CD4-positive, alpha-beta memory T cell (primary cell): ENCODE measurements at regions not wholly inside any gene's neighbourhood (a gene's known extent, or its start where the extent isn't known, plus 50 kb on each side); places are given as distances from the start of the nearest gene placed in this dataset.
A peak's percentile ranks its signal among the peaks of the same experiment; 100 is the strongest.

Experiments used
- CTCF ChIA-PET: fragments of 350-600 bp; sonication (Branson Sonifier 250); formaldehyde crosslinking; loops from one replicate; lab custom pipeline; 2021; ENCODE audit warnings: inconsistent platforms; ENCODE audit not compliant: partially characterized antibody; lab: Charles Lee
- POLR2A ChIA-PET: fragments of 350-600 bp; sonication (Branson Sonifier 250); formaldehyde crosslinking; loops from one replicate; lab custom pipeline; 2021; ENCODE audit not compliant: partially characterized antibody; lab: Charles Lee
- DNase-seq, 5 donors: peaks; one replicate each; pipeline versions ENCODE4 v3.0.0 to v3.0.0-alpha.2; 2020 to 2022; ENCODE audit warnings: mixed read lengths in 1 of 5
- H3K27ac ChIP-seq: one replicate; pipeline ENCODE4 v1.7.0; 2013; ENCODE audit warnings: low read depth, low read length
- H3K27me3 ChIP-seq: 2 replicates; pipeline ENCODE4 v1.7.0; 2013; ENCODE audit warnings: mild to moderate bottlenecking, low read length, moderate library complexity; ENCODE audit not compliant: insufficient read depth
- H3K36me3 ChIP-seq: 2 replicates; pipeline ENCODE4 v1.7.0; 2013; ENCODE audit warnings: mild to moderate bottlenecking, low read length, moderate library complexity; ENCODE audit not compliant: insufficient read depth
- H3K4me1 ChIP-seq: 2 replicates; pipeline ENCODE4 v1.7.0; 2013; ENCODE audit warnings: mild to moderate bottlenecking, low read length, moderate library complexity; ENCODE audit not compliant: insufficient read depth
- H3K4me3 ChIP-seq, 2 donors: one replicate each; pipeline ENCODE4 v1.7.0; 2013; ENCODE audit warnings: low read length in 2 of 2, mild to moderate bottlenecking in 1 of 2
- H3K9me3 ChIP-seq, 2 donors: one replicate each; pipeline ENCODE4 v1.7.0; 2013; ENCODE audit warnings: low read length in 2 of 2, control low read depth in 1 of 2; ENCODE audit not compliant: control insufficient read depth in 1 of 2
- H3K27ac Mint-ChIP-seq, 7 donors: one replicate each; pipeline ENCODE4 v1.8.0; 2020 to 2021; ENCODE audit warnings: mixed read lengths in 7 of 7, mild to moderate bottlenecking in 6 of 7, inconsistent platforms in 3 of 7, moderate library complexity in 3 of 7
- H3K27me3 Mint-ChIP-seq, 2 donors: one replicate each; pipeline ENCODE4 v1.8.0; 2020 to 2021; ENCODE audit warnings: mixed read lengths in 2 of 2
- H3K36me3 Mint-ChIP-seq, 2 donors: one replicate each; pipeline ENCODE4 v1.8.0; 2020 to 2021; ENCODE audit warnings: mixed read lengths in 2 of 2, inconsistent platforms in 1 of 2, mild to moderate bottlenecking in 1 of 2
- H3K4me1 Mint-ChIP-seq, 4 donors: one replicate each; pipeline ENCODE4 v1.8.0; 2020 to 2021; ENCODE audit warnings: mixed read lengths in 4 of 4, mild to moderate bottlenecking in 1 of 4
- H3K4me3 Mint-ChIP-seq, 8 donors: one replicate each; pipeline ENCODE4 v1.8.0; 2020 to 2021; ENCODE audit warnings: mixed read lengths in 8 of 8, mild to moderate bottlenecking in 7 of 8, moderate library complexity in 6 of 8, inconsistent platforms in 3 of 8
- H3K9me3 Mint-ChIP-seq, 8 donors: one replicate each; pipeline ENCODE4 v1.8.0; 2020 to 2021; ENCODE audit warnings: mixed read lengths in 8 of 8, mild to moderate bottlenecking in 5 of 8, inconsistent platforms in 3 of 8, moderate library complexity in 1 of 8
- intact Hi-C: fragments of 100-400 bp; cut with micrococcal nuclease; formaldehyde crosslinking; loops from one replicate; pipeline ENCODE4 v1.15.1; 2023

GRCh38 chr6:168221000-168221399 lies 98.6 kb downstream of the DACT2 start:
- CTCF ChIA-PET, result no interaction called here
- Histone ChIP-seq H3K9me3 (no peaks in the 10 kb centered on the region), H3K4me1 (no peaks in the 10 kb centered on the region), H3K27me3 (no peaks in the 10 kb centered on the region), H3K4me3 (no peak overlapping the region), H3K36me3 (no peaks in the 10 kb centered on the region), H3K27ac (no peak overlapping the region)
- H3K4me3 Mint-ChIP-seq, result no peak overlapping the region
- POLR2A ChIA-PET, result no interaction called here
- intact Hi-C loops, result no loop called here
- peak overlapping the region in 1 of 7 donors; percentile 30 for H3K27ac Mint-ChIP-seq
- no peaks in the 10 kb centered on the region for H3K36me3 Mint-ChIP-seq
- H3K27me3 Mint-ChIP-seq, result peaks cover 2 to 5% of the 10 kb centered on the region in 2 donors
- H3K9me3 Mint-ChIP-seq, result peaks cover 0 to 3% (median 0%) of the 10 kb centered on the region in 8 donors
- H3K4me1 Mint-ChIP-seq, result no peaks in the 10 kb centered on the region
- DNase-seq, result no peak

GRCh38 chr6:168219804-168220203 lies 99.8 kb downstream of the DACT2 start:
- H3K4me1 Mint-ChIP-seq, result no peaks in the 10 kb centered on the region
- Histone ChIP-seq H3K27ac (no peak overlapping the region), H3K36me3 (no peaks in the 10 kb centered on the region), H3K4me3 (no peak overlapping the region), H3K9me3 (no peaks in the 10 kb centered on the region), H3K27me3 (no peaks in the 10 kb centered on the region), H3K4me1 (no peaks in the 10 kb centered on the region)
- H3K9me3 Mint-ChIP-seq, result peaks cover 0 to 5% (median 1%) of the 10 kb centered on the region in 8 donors
- intact Hi-C loops, result no loop called here
- H3K4me3 Mint-ChIP-seq, result no peak overlapping the region
- no peak overlapping the region for H3K27ac Mint-ChIP-seq
- no peaks in the 10 kb centered on the region for H3K36me3 Mint-ChIP-seq
- ChIA-PET POLR2A (no interaction called here), CTCF (no interaction called here)
- H3K27me3 Mint-ChIP-seq, result peaks cover 2 to 5% of the 10 kb centered on the region in 2 donors
- DNase-seq, result no peak

- no peak overlapping the region for H3K27ac Mint-ChIP-seq
- H3K4me1 ChIP-seq, result no peaks in the 10 kb centered on the region
- H3K4me3 ChIP-seq, result no peak overlapping the region
- DNase-seq, result no peak
- no peaks in the 10 kb centered on the region for H3K36me3 Mint-ChIP-seq
- H3K36me3 ChIP-seq, result no peaks in the 10 kb centered on the region
- H3K4me3 Mint-ChIP-seq, result no peak overlapping the region
- intact Hi-C loops, result no loop called here
- ChIA-PET POLR2A (no interaction called here), CTCF (no interaction called here)
- no peak overlapping the region for H3K27ac ChIP-seq
- no peaks in the 10 kb centered on the region for H3K4me1 Mint-ChIP-seq
- peaks cover 2 to 5% of the 10 kb centered on the region in 2 donors for H3K27me3 Mint-ChIP-seq
- no peaks in the 10 kb centered on the region for H3K9me3 ChIP-seq
- peaks cover 0 to 5% (median 1%) of the 10 kb centered on the region in 8 donors for H3K9me3 Mint-ChIP-seq
- H3K27me3 ChIP-seq, result no peaks in the 10 kb centered on the region
Observed at GRCh38 chr6:168218785-168219566, 100.6 kb downstream of the DACT2 start.

- H3K4me3 Mint-ChIP-seq, result no peak overlapping the region
- Histone ChIP-seq H3K36me3 (no peaks in the 10 kb centered on the region), H3K9me3 (no peaks in the 10 kb centered on the region), H3K4me1 (no peaks in the 10 kb centered on the region), H3K4me3 (no peak overlapping the region), H3K27me3 (no peaks in the 10 kb centered on the region), H3K27ac (no peak overlapping the region)
- DNase-seq, result no peak
- H3K4me1 Mint-ChIP-seq, result no peaks in the 10 kb centered on the region
- intact Hi-C loops, result no loop called here
- peaks cover 0 to 5% (median 0%) of the 10 kb centered on the region in 8 donors for H3K9me3 Mint-ChIP-seq
- ChIA-PET CTCF (no interaction called here), POLR2A (no interaction called here)
- no peaks in the 10 kb centered on the region for H3K36me3 Mint-ChIP-seq
- H3K27me3 Mint-ChIP-seq, result peaks cover 2 to 5% of the 10 kb centered on the region in 2 donors
- no peak overlapping the region for H3K27ac Mint-ChIP-seq
Observed at GRCh38 chr6:168217880-168218537, 101.6 kb downstream of the DACT2 start.

- ChIA-PET POLR2A (no interaction called here), CTCF (no interaction called here)
- H3K27ac Mint-ChIP-seq, result no peak overlapping the region
Observed at GRCh38 chr6:168217216-168217879, 102.2 kb downstream of the DACT2 start.

GRCh38 chr6:168216751-168217191 lies 102.8 kb downstream of the DACT2 start:
- Mint-ChIP-seq H3K4me3 (no peak overlapping the region), H3K4me1 (no peaks in the 10 kb centered on the region), H3K27ac (no peak overlapping the region), H3K9me3 (peaks cover 0 to 5% (median 0%) of the 10 kb centered on the region in 8 donors), H3K36me3 (no peaks in the 10 kb centered on the region), H3K27me3 (peaks cover 2% of the 10 kb centered on the region in 2 donors)
- intact Hi-C loops, result no loop called here
- H3K9me3 ChIP-seq, result no peaks in the 10 kb centered on the region
- no peaks in the 10 kb centered on the region for H3K36me3 ChIP-seq
- H3K4me1 ChIP-seq, result no peaks in the 10 kb centered on the region
- no peaks in the 10 kb centered on the region for H3K27me3 ChIP-seq
- ChIA-PET POLR2A (no interaction called here), CTCF (no interaction called here)
- H3K27ac ChIP-seq, result no peak overlapping the region
- DNase-seq, result no peak
- H3K4me3 ChIP-seq, result no peak overlapping the region

More at GRCh38 chr6:168217216-168217879, 102.2 kb downstream of the DACT2 start:
- H3K4me1 Mint-ChIP-seq, result no peaks in the 10 kb centered on the region
- peaks cover 0 to 5% (median 0%) of the 10 kb centered on the region in 8 donors for H3K9me3 Mint-ChIP-seq
- Histone ChIP-seq H3K27ac (no peak overlapping the region), H3K27me3 (no peaks in the 10 kb centered on the region), H3K36me3 (no peaks in the 10 kb centered on the region), H3K9me3 (no peaks in the 10 kb centered on the region), H3K4me1 (no peaks in the 10 kb centered on the region), H3K4me3 (no peak overlapping the region)
- no peak for DNase-seq
- no peak overlapping the region for H3K4me3 Mint-ChIP-seq
- no peaks in the 10 kb centered on the region for H3K36me3 Mint-ChIP-seq
- intact Hi-C loops, result no loop called here
- H3K27me3 Mint-ChIP-seq, result peaks cover 2% of the 10 kb centered on the region in 2 donors

- H3K27me3 ChIP-seq, result no peaks in the 10 kb centered on the region
- peaks cover 2% of the 10 kb centered on the region in 2 donors for H3K27me3 Mint-ChIP-seq
- no peak overlapping the region for H3K27ac ChIP-seq
- H3K36me3 Mint-ChIP-seq, result no peaks in the 10 kb centered on the region
- no peaks in the 10 kb centered on the region for H3K36me3 ChIP-seq
- no peak overlapping the region for H3K4me3 ChIP-seq
- peaks cover 0 to 5% (median 0%) of the 10 kb centered on the region in 8 donors for H3K9me3 Mint-ChIP-seq
- ChIA-PET POLR2A (no interaction called here), CTCF (no interaction called here)
- no peak for DNase-seq
- no peaks in the 10 kb centered on the region for H3K4me1 Mint-ChIP-seq
- no peak overlapping the region for H3K27ac Mint-ChIP-seq
- H3K4me1 ChIP-seq, result no peaks in the 10 kb centered on the region
- intact Hi-C loops, result no loop called here
- H3K4me3 Mint-ChIP-seq, result no peak overlapping the region
- H3K9me3 ChIP-seq, result no peaks in the 10 kb centered on the region
Observed at GRCh38 chr6:168216117-168216516, 103.5 kb downstream of the DACT2 start.
